ENCODE measurements at regions not wholly inside any gene's neighbourhood (a gene's known extent, or its start where the extent isn't known, plus 50 kb on each side); places are given as distances from the start of the nearest gene placed in this dataset.
"Not testable (repeated sequence)": the region's sequence is repeated elsewhere in the genome, so short reads cannot be mapped to it uniquely, and the experiment has no call there.

- DNase-seq = no peak
These were observed 306.2 kb downstream of the CCSER2 start for GRCh38 chr10:84634636-84635035.

DNA sequence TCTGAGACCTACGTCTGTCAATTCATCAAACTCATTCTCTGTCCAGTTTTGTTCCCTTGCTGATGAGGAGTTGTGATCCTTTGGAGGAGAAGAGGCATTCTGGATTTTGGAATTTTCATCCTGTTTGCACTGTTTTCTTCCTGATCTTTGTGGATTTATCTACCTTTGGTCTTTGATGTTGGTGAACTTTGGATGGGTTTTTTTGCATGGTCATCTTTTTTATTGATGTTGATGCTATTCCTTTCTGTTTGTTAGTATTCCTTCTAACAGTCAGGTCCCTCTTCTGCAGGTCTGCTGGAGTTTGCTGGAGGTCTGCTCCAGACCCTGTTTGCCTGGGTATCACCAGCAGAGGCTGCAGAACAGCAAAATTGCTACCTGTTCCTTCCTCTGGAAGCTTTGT lies 322.2 kb downstream of the CCSER2 start:
- not testable (repeated sequence) for DNase-seq

DNA sequence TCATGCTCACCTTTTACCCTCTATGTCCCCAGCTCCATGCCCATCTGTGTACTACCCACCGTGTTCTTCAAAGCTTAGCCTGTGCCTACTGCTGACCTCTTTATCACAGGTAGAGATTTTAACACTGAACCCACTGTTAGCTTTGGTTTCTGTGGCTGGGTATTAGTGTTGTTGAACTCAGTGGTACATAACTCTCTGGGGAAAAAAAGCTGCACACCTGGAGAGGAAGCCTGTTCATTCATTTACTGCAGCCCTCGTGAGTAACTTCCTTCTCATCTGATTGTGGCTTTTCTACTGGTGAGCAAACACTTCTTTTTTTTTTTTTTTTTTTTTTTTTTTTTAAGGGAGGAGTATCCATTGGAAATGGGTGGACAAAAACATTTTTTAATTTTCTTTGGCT lies 326.3 kb downstream of the CCSER2 start:
- DNase-seq = no peak

DNA sequence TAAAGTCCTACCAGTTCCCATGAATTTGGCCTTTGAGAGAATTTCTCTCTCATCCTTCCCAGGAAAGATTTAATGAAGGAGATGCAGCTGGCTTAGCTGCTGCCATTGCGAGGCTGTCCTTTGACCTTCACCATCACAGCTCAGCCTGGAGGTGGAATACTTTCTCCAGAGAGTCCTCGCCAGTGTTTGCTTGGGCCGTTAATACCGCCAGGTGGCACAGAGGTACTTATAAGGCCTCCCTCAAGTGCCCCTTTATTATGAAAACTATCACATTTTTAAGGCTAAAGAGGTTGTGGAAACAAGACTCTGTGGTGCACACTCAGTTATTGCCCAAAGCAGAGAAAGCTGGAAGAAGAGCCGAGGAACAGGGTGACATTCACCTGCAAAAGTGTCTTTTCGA lies 330.6 kb downstream of the CCSER2 start:
- no peak for DNase-seq

DNA sequence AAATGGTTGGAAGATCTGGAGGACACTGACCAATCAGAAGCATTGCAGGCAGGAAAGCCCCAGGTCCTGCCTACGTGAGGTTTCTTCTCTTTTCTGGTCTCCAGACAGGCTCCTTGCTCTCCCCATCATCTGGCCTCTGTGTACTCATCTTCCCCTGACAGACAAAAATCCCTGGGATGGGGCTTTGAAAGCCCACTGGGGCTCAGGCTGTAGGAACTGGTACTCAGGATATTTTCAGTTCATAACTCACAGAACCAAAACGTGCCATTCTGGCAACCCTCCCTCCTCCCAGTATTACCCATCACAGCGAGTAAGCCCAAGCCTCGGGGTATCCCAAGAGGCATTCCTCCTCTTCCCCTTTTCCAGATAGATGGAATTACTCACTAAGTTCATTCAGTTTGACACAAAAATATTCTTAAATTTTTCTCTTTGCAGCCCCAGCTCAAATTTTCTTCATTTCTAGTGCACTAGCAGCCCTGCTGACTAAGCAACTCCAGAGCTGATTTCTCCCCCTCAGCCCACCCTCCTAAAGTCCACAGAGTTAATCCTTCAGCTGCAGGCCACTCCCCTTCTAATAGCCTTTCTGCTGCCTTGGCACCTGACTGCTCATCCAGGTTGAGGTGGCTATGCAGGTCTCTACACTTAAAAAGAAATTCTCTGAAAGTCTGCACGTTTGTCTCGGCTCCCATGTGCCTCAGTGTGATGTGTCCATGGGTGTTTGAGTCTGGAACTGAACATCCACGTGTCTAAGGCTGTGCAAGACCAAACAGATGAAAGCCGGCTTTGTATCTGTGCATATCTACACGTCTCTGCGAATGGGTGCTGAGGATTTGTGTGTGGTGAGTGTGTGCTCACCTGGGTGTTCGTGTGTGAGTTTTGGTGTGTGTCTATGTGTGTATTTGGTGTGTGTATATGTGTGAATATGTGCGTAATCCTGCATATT lies 331.4 kb downstream of the CCSER2 start:
- DNase-seq = no peak

GRCh38 chr10:84660450-84661159 lies 332.2 kb downstream of the CCSER2 start:
- no peak for DNase-seq

DNA sequence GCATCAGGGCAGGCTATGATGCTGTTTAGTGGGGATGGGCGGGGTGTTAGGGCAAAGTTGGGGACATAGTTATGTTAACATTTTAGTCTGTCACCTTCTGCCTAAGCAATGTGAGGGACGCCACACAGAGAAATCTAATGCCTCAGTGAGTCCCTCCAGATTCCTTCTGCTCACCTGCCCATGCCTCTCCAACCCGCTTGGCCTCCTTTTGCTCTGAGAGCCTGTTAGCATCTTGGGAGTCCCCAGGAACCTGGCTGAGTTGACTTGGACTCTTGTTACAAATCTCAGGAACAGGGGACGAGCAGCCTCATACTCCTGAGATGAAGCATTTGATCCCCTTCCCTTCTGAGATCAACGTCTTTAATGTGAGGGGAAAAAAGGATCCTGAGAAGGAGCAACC lies 336.8 kb downstream of the CCSER2 start:
- DNase-seq = no peak

DNA sequence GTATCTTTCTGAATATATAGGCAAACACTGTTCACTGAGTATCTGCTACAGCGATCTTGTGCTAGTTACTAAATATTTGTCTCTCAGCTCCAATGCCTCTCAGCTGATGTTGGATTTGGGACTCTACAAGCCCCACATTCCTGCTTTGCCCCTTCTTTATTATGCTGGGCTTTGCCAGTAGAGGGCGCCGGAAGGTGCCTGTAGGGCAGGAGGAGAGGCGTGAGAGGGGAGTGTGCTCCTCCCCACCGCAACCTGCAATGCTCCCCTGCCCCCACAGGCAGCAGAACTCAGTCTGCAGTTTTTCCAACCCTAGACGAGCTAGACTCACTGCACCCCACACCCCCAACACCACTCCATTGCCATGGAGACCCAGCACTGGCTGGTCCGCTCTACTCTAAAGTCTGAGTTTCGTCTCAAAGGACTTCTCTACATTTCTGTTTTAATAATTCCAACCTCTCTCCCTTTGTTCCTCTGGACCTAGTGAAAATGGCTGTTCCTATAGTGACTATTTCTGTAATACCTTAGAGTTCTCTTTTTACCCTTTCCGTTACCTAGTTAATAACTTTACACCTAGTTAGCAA lies 337.6 kb downstream of the CCSER2 start:
- DNase-seq = no peak

GRCh38 chr10:84668186-84668763 lies 339.9 kb downstream of the CCSER2 start:
- no peak for DNase-seq

GRCh38 chr10:84675060-84675459 lies 346.7 kb downstream of the CCSER2 start:
- no peak for DNase-seq

DNA sequence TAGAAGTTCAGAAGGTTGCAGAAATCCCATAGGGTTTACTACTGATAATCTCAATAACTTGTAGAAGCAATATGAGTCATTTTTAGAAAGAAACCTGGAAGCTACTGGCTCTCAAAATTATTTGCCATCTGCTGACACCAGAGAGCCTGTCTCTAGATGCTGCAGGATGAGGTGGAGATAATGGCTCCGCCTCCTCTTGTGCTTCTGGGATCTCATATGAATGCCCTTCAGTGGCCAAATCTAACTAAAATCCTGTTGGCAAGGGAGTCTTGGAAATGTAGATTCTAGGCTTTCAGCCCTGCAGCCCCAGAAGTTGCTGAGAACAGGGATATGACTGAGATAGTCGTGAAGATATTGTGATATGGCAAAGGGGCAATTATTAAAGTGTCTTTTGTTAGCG lies 348.1 kb downstream of the CCSER2 start:
- DNase-seq = no peak

GRCh38 chr10:84681781-84682180 lies 353.4 kb downstream of the CCSER2 start:
- no peak for DNase-seq

- no peak for DNase-seq
These were observed 355.2 kb downstream of the CCSER2 start for GRCh38 chr10:84683550-84683949.

DNA sequence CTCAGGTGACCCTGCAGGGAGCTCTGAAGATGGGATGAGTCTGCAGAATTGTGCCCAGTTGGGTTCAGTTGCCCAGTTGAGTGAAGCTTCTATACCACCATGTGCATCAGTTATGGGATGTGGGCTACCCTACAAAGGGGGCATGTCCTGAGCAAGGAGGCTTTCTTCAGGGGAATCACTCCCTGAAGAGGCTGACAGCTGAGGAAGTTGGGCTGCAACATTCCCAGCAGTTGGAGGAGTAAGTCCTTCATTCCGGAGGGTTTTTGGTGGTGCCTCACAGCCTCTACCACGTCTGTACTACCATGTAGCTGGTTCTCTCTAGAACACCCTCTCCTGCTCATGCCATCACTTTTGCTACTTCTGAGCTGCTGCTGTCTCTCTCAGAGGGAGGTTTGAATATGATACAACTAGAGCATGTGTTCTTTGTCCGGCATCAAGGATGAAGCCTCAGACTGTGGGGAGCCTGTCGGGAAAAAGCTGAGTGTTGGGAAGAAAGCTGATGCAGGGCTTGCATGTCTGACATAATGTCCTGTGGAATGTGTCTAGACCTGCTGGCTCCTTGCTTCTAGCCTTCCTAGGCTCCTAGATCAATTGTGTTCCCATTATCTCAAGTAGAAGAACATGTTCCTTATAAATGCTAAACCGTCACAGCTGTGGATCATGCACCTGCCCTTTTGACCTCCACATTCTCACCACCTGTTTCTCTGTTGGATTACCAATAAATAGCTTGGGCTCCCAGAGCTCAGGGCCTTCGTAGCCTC lies 355.8 kb downstream of the CCSER2 start:
- no peak for DNase-seq

DNA sequence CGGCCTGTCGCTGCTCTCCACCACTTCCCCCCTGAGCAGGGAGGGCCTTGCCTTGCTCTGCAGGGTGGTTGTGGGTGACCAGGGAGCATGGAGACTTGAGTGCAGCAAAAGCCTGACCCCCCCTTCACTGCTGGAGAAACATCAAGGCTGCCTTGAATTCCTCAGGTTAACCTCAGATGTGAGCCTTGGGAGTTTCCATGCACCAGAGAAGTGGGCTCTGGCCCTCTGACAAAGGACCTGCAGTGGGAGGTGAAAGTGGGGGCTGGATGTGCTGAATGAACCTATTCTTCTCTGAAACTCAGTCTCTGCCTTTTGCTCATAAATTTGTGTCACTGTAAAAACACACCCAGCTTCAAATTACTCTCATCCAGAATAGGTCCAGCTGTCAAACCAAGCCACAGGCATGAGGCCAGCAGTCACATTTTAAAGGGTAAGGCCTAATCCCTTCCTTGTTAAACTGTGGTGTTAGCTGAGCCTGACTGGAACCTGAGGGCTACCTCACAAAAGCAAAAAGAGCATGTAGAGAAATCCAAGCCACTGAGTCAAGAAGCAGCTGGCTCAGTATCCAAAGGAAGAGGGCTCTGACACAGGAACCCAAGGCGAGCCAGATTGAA lies 356.8 kb downstream of the CCSER2 start:
- no peak for DNase-seq

DNA sequence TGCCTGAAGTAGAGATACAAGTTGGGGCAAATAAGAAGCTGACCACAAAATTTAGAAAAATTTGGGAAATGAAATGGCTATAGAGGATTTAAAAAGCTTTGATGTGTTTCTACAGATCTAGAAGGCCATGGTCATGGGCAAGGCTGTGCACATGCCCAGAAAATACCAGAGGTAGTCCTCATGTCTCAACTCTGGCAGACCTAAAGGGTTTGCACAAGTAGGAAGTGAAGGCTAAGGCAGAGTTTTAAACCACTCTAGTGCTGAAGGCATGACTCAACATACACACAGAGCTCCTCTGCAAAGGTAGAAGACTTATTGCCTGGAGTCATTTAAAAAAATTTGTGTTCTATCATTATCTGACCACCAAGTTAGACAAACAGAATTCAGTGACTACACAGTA lies 364.6 kb downstream of the CCSER2 start:
- DNase-seq = no peak

DNA sequence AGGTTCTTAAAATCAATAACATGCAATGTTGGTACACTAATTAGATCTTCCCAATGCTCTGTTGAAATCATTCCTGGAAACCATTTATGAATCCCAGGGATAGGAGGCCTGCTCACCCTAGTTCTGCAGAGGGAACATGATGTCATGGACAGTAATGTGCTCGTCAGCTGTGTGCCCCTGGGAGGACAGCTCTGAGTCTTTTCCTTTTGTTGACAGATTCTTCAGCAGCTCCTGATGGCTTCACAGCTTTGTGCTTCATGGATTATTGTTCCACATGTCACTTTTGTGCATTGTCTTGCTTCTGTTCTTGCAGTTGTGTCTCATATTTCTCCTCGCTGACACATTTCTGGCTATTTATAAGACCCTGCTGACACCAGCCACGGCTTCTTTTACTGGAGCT lies 367.5 kb downstream of the CCSER2 start:
- DNase-seq = no peak

GRCh38 chr10:84696610-84697009 lies 368.2 kb downstream of the CCSER2 start:
- no peak for DNase-seq

- DNase-seq = no peak
These were observed 370.6 kb downstream of the CCSER2 start for GRCh38 chr10:84698989-84699388.

DNA sequence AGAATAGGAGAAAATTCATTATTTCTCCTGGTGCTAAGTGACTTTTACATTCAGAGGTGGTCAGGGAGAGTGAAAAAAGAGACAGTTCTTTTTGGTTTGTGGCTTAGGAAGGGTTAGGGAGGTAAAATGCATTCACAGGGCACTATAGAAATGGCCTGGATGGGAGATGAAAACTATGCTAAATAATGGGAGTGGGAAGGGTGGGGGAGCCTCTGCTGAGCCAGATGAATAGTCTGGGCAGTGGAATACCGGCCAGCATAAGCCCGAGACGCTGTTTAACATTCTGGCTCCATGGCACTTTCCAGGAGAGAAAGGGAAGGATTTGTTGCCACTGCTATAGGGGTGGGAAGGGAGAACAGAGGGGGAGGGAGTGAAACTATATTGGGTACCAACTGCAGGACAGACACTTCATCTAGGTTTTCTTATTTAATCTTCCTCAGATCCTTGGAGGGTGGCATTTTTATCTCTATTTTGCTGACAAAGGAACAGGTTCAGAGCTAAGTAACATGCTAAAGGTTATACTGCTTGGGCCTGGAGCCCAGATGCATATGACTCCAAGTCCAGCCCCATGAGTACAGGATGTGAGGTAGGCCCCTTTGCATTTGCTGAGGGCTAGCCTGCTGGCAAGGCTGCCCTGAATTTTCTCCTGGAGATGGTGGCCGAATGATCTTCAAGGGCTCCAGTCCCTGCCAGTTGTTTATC lies 372.4 kb downstream of the CCSER2 start:
- DNase-seq = no peak

- no peak for DNase-seq
These were observed 373.0 kb downstream of the CCSER2 start for GRCh38 chr10:84701370-84701720.

DNA sequence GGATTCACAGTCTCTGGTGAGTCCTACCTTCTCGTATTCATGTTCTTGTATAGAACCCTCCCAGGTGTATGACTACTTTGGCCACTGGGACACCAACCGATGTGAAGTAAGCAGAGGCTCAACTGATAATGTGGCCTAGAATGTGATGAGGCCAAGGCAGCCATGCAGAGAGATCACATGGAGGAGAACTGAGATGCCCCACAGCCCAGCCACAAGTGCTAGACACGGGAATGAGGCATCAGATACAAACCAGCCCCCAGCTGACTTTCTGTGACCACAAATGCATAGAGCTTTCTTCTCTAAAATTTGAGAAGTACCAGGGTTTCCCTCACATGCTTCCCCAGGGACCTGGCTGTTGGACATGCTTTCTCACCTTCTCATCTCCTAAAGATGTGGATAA lies 375.7 kb downstream of the CCSER2 start:
- DNase-seq = no peak

Measured in CD4-positive, alpha-beta T cell treated with Interleukin-21 for 1 hour (primary cell).